ENCODE measurements at regions not wholly inside any gene's neighbourhood (a gene's known extent, or its start where the extent isn't known, plus 50 kb on each side); places are given as distances from the start of the nearest gene placed in this dataset.

DNA sequence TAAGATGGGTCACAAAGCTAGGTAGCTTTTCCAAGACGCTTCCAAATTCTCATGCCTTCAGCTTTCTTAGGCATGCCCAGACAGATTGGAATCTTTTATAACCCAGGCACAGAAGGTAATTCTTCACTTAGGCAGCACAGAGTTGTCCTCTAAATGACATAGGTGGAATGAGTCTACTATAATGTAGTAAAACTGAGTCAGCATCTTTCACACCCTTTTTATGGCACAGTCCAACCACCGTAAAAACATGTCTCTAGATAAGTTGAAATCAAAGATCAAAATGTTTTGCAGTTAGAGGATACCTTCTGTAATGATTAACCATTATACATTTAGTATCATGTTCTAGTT is 128.4 kb upstream of the FAT1 start:
- H2AK5ac ChIP-seq (ENCODE audit: low read depth, low read length) = no peak overlapping the region
- no peaks in the 10 kb centered on the region for H3K36me3 ChIP-seq (ENCODE audit: control insufficient read depth in 2 of 4, insufficient read depth in 4 of 4, low read length in 3 of 4)
- 96% methylated on average over 2 of the region's 2 CpGs; no CpG with 5 or more reads in 1 of the 2 experiments for WGBS, 2 experiments (ENCODE audit: extremely low coverage in 1 of 2, insufficient coverage in 1 of 2, insufficient read length in 1 of 2, insufficient replicate concordance in 2 of 2, low coverage in 1 of 2, low lambda C conversion rate in 2 of 2, missing lambda C conversion rate in 1 of 2)
- H2AFZ ChIP-seq (ENCODE audit: low read length) = no peak overlapping the region
- H3K4me2 ChIP-seq (ENCODE audit: insufficient read depth in 1 of 2, low read depth in 2 of 2, low read length in 2 of 2) = no peak overlapping the region
- H2BK20ac ChIP-seq (ENCODE audit: low read length) = no peak overlapping the region
- no peak overlapping the region for H3K23ac ChIP-seq (ENCODE audit: insufficient read length)
- H3K27me3 ChIP-seq (replicated peaks in 1 of 4; ENCODE audit: control insufficient read depth in 3 of 4, extremely low read depth in 1 of 4, insufficient read depth in 3 of 4, low read length in 3 of 4) = no peaks in the 10 kb centered on the region
- no peaks in the 10 kb centered on the region for H3K4me1 ChIP-seq (replicated peaks in 1 of 4; ENCODE audit: control insufficient read depth in 3 of 4, insufficient read depth in 4 of 4, low read length in 3 of 4)
- FAIRE-seq (no peak), DNase-seq (ENCODE audit: low read depth in 1 of 2, low spot score in 2 of 2) (no peak)
- no peak overlapping the region for H3K4ac ChIP-seq (replicated peaks; ENCODE audit: insufficient read length, low read depth, low read length)
- H3K4me3 ChIP-seq (ENCODE audit: extremely low read depth in 1 of 4, insufficient read depth in 2 of 4, low read depth in 3 of 4, low read length in 4 of 4) = no peak overlapping the region
- H3K27ac ChIP-seq (ENCODE audit: low read depth, low read length) = no peak overlapping the region
- no peaks in the 10 kb centered on the region for H3K79me2 ChIP-seq (ENCODE audit: control insufficient read depth in 1 of 2, insufficient read depth in 2 of 2, low read length in 2 of 2)
- H4K8ac ChIP-seq (ENCODE audit: extremely low read depth, insufficient read depth, low read length) = no peak overlapping the region
- POLR2A ChIA-PET (ENCODE audit: partially characterized antibody) = no interaction called here
- H2BK5ac ChIP-seq (ENCODE audit: low read depth, low read length) = no peak overlapping the region
- no peak overlapping the region for H3K14ac ChIP-seq (ENCODE audit: insufficient read length)
- no peaks in the 10 kb centered on the region for H4K20me1 ChIP-seq (replicated peaks in 1 of 2; ENCODE audit: control insufficient read depth in 1 of 2, insufficient read depth in 2 of 2, low read length in 2 of 2)
- H3K9ac ChIP-seq (replicated peaks in 1 of 4; ENCODE audit: extremely low read depth in 1 of 4, low read depth in 3 of 4, low read length in 3 of 4) = no peak overlapping the region
- no peak overlapping the region for H3K18ac ChIP-seq (ENCODE audit: extremely low read depth, low read length)
- no peak overlapping the region for H2BK120ac ChIP-seq (replicated peaks; ENCODE audit: low read depth, low read length)
- H2BK12ac ChIP-seq (ENCODE audit: low read depth, low read length) = no peak overlapping the region
- CTCF ChIA-PET (ENCODE audit: partially characterized antibody) = interaction anchor here (1.0 kb wide), 1 partner anchor 369 kb away, joined by 3 read pairs; no protein-coding TSS in a partner anchor
- no peak overlapping the region for H2BK15ac ChIP-seq (ENCODE audit: low read length)
- H3K23me2 ChIP-seq (ENCODE audit: low read depth, low read length) = no peaks in the 10 kb centered on the region
- H3K56ac ChIP-seq (replicated peaks; ENCODE audit: insufficient read length, low read depth, low read length) = no peak overlapping the region
- H3K79me1 ChIP-seq (ENCODE audit: low read depth, low read length) = no peaks in the 10 kb centered on the region
- H4K91ac ChIP-seq (replicated peaks; ENCODE audit: insufficient read length, low read length) = no peak overlapping the region
- peaks cover 0 to 3% of the 10 kb centered on the region in 2 experiments; a peak in 1 of 4 replicates for H3K9me3 ChIP-seq (ENCODE audit: insufficient read depth in 2 of 2, low read depth in 1 of 2, low read length in 1 of 2)
- no peak overlapping the region for H4K5ac ChIP-seq (ENCODE audit: insufficient read length, low read depth, low read length)
- TF ChIP-seq SUZ12 (IDR thresholded peaks at IDR 0.05; ENCODE audit: low read length) = no peak
- no peak for TF ChIP-seq SIX5 (IDR thresholded peaks at IDR 0.05; ENCODE audit: low read depth, low read length)
- no peak for TF ChIP-seq PHF8 (conservative IDR thresholded peaks at IDR 0.05; ENCODE audit: low read depth, low read length)
- no peak for TF ChIP-seq CHD2 (IDR thresholded peaks at IDR 0.05; ENCODE audit: low read length)
- no peak for TF ChIP-seq POLR2A (IDR thresholded peaks at IDR 0.05; ENCODE audit: control extremely low read depth in 1 of 2, low read depth in 2 of 2, low read length in 2 of 2)
- TF ChIP-seq EZH2 (IDR thresholded peaks at IDR 0.05; ENCODE audit: low read depth, low read length, severe bottlenecking) = no peak
- TF ChIP-seq BRCA1 (IDR thresholded peaks at IDR 0.05; ENCODE audit: low read depth, low read length) = no peak
- no peak for TF ChIP-seq CBX8 (IDR thresholded peaks at IDR 0.05; ENCODE audit: borderline replicate concordance, low read depth, low read length)
- TF ChIP-seq CREB1 (IDR thresholded peaks at IDR 0.05) = no peak
- no peak for TF ChIP-seq YY1 (IDR thresholded peaks at IDR 0.05; ENCODE audit: low read depth, low read length)
- TF ChIP-seq HDAC6 (IDR thresholded peaks at IDR 0.05; ENCODE audit: low read depth, low read length) = no peak
- TF ChIP-seq KDM5A (IDR thresholded peaks at IDR 0.05; ENCODE audit: low read length) = no peak
- no peak for TF ChIP-seq NRF1 (IDR thresholded peaks at IDR 0.05; ENCODE audit: low read depth, low read length)
- TF ChIP-seq, protein P1, sequence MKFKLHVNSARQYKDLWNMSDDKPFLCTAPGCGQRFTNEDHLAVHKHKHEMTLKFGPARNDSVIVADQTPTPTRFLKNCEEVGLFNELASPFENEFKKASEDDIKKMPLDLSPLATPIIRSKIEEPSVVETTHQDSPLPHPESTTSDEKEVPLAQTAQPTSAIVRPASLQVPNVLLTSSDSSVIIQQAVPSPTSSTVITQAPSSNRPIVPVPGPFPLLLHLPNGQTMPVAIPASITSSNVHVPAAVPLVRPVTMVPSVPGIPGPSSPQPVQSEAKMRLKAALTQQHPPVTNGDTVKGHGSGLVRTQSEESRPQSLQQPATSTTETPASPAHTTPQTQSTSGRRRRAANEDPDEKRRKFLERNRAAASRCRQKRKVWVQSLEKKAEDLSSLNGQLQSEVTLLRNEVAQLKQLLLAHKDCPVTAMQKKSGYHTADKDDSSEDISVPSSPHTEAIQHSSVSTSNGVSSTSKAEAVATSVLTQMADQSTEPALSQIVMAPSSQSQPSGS (IDR thresholded peaks at IDR 0.05; ENCODE audit: low read length) = no peak
- TF ChIP-seq SP4 (IDR thresholded peaks at IDR 0.05; ENCODE audit: low read length) = no peak
- TF ChIP-seq MAFK (IDR thresholded peaks at IDR 0.05; ENCODE audit: low read depth, low read length) = no peak

All from H1 (cell line).